Sigmoid colon (tissue), 6 donors: ENCODE measurements at regions not wholly inside any gene's neighbourhood (a gene's known extent, or its start where the extent isn't known, plus 50 kb on each side); places are given as distances from the start of the nearest gene placed in this dataset.

ENCODE experiments used
- DNase-seq: peaks from one replicate; pipeline ENCODE4 v3.0.0-alpha.2; 2019
- H3K27ac ChIP-seq, 4 donors: fragments of 200-600 bp; sonication (generic); one replicate each; pipeline ENCODE4 v1.5.1; 2016 to 2019; ENCODE audit warnings: mild to moderate bottlenecking in 1 of 4
- H3K27me3 ChIP-seq, 3 donors: fragments of 200-600 bp; sonication (generic); one replicate each; pipeline ENCODE4 v1.5.1; 2019; ENCODE audit warnings: mild to moderate bottlenecking in 1 of 3
- H3K36me3 ChIP-seq, 4 donors: fragments of 200-600 bp; sonication (generic); one replicate each; pipeline ENCODE4 v1.5.1; 2016 to 2019
- H3K4me1 ChIP-seq, 4 donors: fragments of 200-600 bp; sonication (generic); one replicate each; pipeline ENCODE4 v1.5.1; 2017 to 2019
- H3K4me3 ChIP-seq, 4 donors: fragments of 200-600 bp; sonication (generic); one replicate each; pipeline ENCODE4 v1.5.1; 2017 to 2019; ENCODE audit warnings: mild to moderate bottlenecking in 2 of 4, moderate library complexity in 1 of 4
- H3K9me3 ChIP-seq, 4 donors: fragments of 200-600 bp in 3 of 4; sonication (generic) in 3 of 4; one replicate each; pipeline versions ENCODE4 v1.5.1 to v1.6.1; 2013 to 2019
- CTCF ChIP-seq, 4 experiments: fragments of 450-650 bp in 3 of 4; fragments of 200-600 bp in 1 of 4; IDR thresholded peaks; one replicate each; pipeline ENCODE4 v1.5.1; 2016 to 2019; ENCODE audit warnings: antibody characterized with exemption in 4 of 4, mild to moderate bottlenecking in 3 of 4, moderate library complexity in 2 of 4
- EP300 ChIP-seq, 4 donors: sonication (generic); formaldehyde crosslinking; IDR thresholded peaks; one replicate each; pipeline ENCODE4 v1.6.1; 2017; ENCODE audit warnings: antibody characterized with exemption in 4 of 4
- POLR2A ChIP-seq, 2 donors: fragments of 450-650 bp; IDR thresholded peaks; one replicate each; pipeline ENCODE4 v1.6.1; 2016; ENCODE audit warnings: antibody characterized with exemption in 2 of 2, mild to moderate bottlenecking in 2 of 2, moderate library complexity in 2 of 2
- POLR2AphosphoS5 ChIP-seq, 4 donors: sonication (generic); formaldehyde crosslinking; IDR thresholded peaks; one replicate each; pipeline ENCODE4 v1.6.1; 2017; ENCODE audit warnings: antibody characterized with exemption in 4 of 4
- WGBS, 2 donors: extraction: QIAGEN DNeasy Blood & Tissue Kit; methylation state at CpG; one replicate each; pipeline ENCODE4 v1.1.7; 2013; 5-methylcytosine and 5-hydroxymethylcytosine counted together
- intact Hi-C: fragments of 100-400 bp; cut with DNase I; formaldehyde crosslinking; loops from one replicate; pipeline ENCODE4 v1.15.1; 2023
- donor health status: healthy with polysubstance abuse.
- donor health status: healthy.

- 70 to 90% methylated on average over 3 of the region's 3 CpGs for WGBS, 2 donors
- no peak for DNase-seq
- H3K4me1 ChIP-seq, result peaks cover 0 to 3% (median under 1%) of the 10 kb centered on the region in 4 donors
- no peak overlapping the region for H3K4me3 ChIP-seq
- no peak for TF ChIP-seq CTCF (IDR thresholded peaks at IDR 0.05)
- intact Hi-C loops, result no loop called here
- H3K9me3 ChIP-seq, result peaks cover 0 to 24% (median 8%) of the 10 kb centered on the region in 4 donors
- no peaks in the 10 kb centered on the region for H3K27me3 ChIP-seq
- no peaks in the 10 kb centered on the region for H3K36me3 ChIP-seq
- no peak overlapping the region for H3K27ac ChIP-seq
Observed at GRCh38 chr7:46461334-46461777, 540.3 kb upstream of the IGFBP3 start.

- no peak overlapping the region for H3K4me3 ChIP-seq
- no peaks in the 10 kb centered on the region for H3K36me3 ChIP-seq
- DNase-seq, result no peak
- no peak for TF ChIP-seq CTCF (IDR thresholded peaks at IDR 0.05)
- TF ChIP-seq POLR2AphosphoS5 (IDR thresholded peaks at IDR 0.05), result no peak
- TF ChIP-seq POLR2A (IDR thresholded peaks at IDR 0.05), result no peak
- no peak for TF ChIP-seq EP300 (IDR thresholded peaks at IDR 0.05)
- H3K9me3 ChIP-seq, result peaks cover 0 to 15% (median 4%) of the 10 kb centered on the region in 4 donors
- intact Hi-C loops, result no loop called here
- H3K27me3 ChIP-seq, result no peaks in the 10 kb centered on the region
- WGBS, 2 donors, result 94 to 100% methylated on average over 1 of the region's 1 CpG
- H3K4me1 ChIP-seq, result peaks cover 0 to 16% (median 13%) of the 10 kb centered on the region in 4 donors
- no peak overlapping the region for H3K27ac ChIP-seq
Observed at GRCh38 chr7:46459942-46460341, 538.9 kb upstream of the IGFBP3 start.

- Histone ChIP-seq H3K9me3 (peaks cover 0 to 4% (median 0%) of the 10 kb centered on the region in 4 donors), H3K27me3 (no peaks in the 10 kb centered on the region), H3K4me3 (no peak overlapping the region), H3K4me1 (peaks cover 0 to 23% (median 17%) of the 10 kb centered on the region in 4 donors), H3K27ac (peak overlapping the region in 1 of 4 donors; percentile 3), H3K36me3 (no peaks in the 10 kb centered on the region)
- TF ChIP-seq POLR2A (IDR thresholded peaks at IDR 0.05), result no peak
- no peak for TF ChIP-seq POLR2AphosphoS5 (IDR thresholded peaks at IDR 0.05)
- TF ChIP-seq CTCF (IDR thresholded peaks at IDR 0.05), result no peak
- TF ChIP-seq EP300 (IDR thresholded peaks at IDR 0.05), result no peak
- WGBS, 2 donors, result 60 to 82% methylated on average over 2 of the region's 2 CpGs
- intact Hi-C loops, result no loop called here
- DNase-seq, result no peak
Observed at GRCh38 chr7:46454816-46455215, 533.7 kb upstream of the IGFBP3 start.

- Histone ChIP-seq H3K4me3 (no peak overlapping the region), H3K9me3 (no peaks in the 10 kb centered on the region), H3K4me1 (peaks cover 0 to 23% (median 17%) of the 10 kb centered on the region in 4 donors), H3K27ac (no peak overlapping the region), H3K27me3 (no peaks in the 10 kb centered on the region), H3K36me3 (no peaks in the 10 kb centered on the region)
- TF ChIP-seq CTCF (IDR thresholded peaks at IDR 0.05) (no peak), EP300 (IDR thresholded peaks at IDR 0.05) (no peak), POLR2A (IDR thresholded peaks at IDR 0.05) (no peak), POLR2AphosphoS5 (IDR thresholded peaks at IDR 0.05) (no peak)
- 69 to 83% methylated on average over 1 of the region's 1 CpG for WGBS, 2 donors
- intact Hi-C loops, result no loop called here
- DNase-seq, result no peak
Observed at GRCh38 chr7:46452561-46453135, 531.6 kb upstream of the IGFBP3 start.

GRCh38 chr7:46451846-46452245, 530.8 kb upstream of the IGFBP3 start:
- Histone ChIP-seq H3K4me3 (no peak overlapping the region), H3K36me3 (no peaks in the 10 kb centered on the region), H3K9me3 (no peaks in the 10 kb centered on the region), H3K27me3 (no peaks in the 10 kb centered on the region), H3K4me1 (peaks cover 0 to 23% (median 17%) of the 10 kb centered on the region in 4 donors), H3K27ac (no peak overlapping the region)
- intact Hi-C loops, result no loop called here
- TF ChIP-seq POLR2A (IDR thresholded peaks at IDR 0.05) (no peak), EP300 (IDR thresholded peaks at IDR 0.05) (no peak), CTCF (IDR thresholded peaks at IDR 0.05) (no peak), POLR2AphosphoS5 (IDR thresholded peaks at IDR 0.05) (no peak)
- no peak for DNase-seq
